ENCODE measurements at regions not wholly inside any gene's neighbourhood (a gene's known extent, or its start where the extent isn't known, plus 50 kb on each side); places are given as distances from the start of the nearest gene placed in this dataset.

DNA sequence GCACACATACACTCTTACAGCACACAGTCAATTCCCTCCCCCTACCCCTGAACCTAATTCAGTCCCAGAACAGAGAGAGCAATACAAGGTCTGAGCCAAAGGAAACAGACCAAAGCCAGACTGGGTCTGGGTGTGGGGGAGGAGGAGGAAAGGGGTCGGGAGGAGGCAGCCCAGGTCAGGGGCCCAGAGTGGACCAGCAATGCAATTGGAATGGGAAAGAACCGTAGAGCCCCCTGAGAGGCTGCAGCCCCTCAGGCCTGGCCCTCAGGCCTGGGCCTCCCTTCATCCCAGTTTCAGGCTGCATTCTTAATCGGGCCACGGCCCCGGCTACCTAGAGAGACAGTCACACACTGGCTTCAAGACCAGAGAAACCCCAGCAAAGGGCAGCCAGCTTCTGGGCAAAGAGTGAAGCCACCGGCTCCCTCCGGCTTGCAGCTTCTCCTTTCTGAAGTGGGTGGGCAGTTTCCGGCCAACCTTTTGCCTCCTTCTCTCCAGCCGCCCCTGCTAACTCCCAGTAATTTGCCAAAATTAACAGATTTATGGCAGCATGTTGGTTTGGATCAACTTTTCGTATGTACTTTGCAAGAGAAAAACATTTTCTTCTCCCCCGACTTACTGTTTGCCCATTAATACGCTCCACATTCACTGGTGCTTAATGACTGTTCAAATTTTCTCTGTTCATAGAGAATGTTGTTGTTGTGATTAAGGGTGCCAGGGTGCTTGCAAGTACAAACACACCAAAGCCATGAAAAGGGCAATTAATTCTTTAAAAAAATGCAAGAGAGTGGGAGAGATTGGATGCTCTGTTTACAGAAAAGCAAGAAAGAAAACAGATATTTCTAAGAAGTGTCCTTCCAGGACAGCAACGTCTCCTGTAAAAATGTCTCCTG, 488.3 kb downstream of the MN1 start:
- H3K27ac ChIP-seq: no peak overlapping the region
- H3K79me2 ChIP-seq: no peaks in the 10 kb centered on the region
- no peak overlapping the region for H3K9ac ChIP-seq
- H3K4me3 ChIP-seq (ENCODE audit: low read depth, low read length): no peak overlapping the region
- no peaks in the 10 kb centered on the region for H3K9me3 ChIP-seq (ENCODE audit: control insufficient read depth, low read length)
- H2AFZ ChIP-seq: no peak overlapping the region
- TF ChIP-seq, protein P1, sequence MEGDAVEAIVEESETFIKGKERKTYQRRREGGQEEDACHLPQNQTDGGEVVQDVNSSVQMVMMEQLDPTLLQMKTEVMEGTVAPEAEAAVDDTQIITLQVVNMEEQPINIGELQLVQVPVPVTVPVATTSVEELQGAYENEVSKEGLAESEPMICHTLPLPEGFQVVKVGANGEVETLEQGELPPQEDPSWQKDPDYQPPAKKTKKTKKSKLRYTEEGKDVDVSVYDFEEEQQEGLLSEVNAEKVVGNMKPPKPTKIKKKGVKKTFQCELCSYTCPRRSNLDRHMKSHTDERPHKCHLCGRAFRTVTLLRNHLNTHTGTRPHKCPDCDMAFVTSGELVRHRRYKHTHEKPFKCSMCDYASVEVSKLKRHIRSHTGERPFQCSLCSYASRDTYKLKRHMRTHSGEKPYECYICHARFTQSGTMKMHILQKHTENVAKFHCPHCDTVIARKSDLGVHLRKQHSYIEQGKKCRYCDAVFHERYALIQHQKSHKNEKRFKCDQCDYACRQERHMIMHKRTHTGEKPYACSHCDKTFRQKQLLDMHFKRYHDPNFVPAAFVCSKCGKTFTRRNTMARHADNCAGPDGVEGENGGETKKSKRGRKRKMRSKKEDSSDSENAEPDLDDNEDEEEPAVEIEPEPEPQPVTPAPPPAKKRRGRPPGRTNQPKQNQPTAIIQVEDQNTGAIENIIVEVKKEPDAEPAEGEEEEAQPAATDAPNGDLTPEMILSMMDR (IDR thresholded peaks at IDR 0.05): no peak
- H3K27me3 ChIP-seq (ENCODE audit: control insufficient read depth, insufficient read depth, low read length): no peaks in the 10 kb centered on the region
- no peaks in the 10 kb centered on the region for H3K36me3 ChIP-seq (ENCODE audit: control insufficient read depth, insufficient read depth, low read length)
- H3K4me1 ChIP-seq: no peaks in the 10 kb centered on the region
- H3K4me2 ChIP-seq (ENCODE audit: low read length): no peak overlapping the region

GRCh38 chr22:27314276-27314807, 487.2 kb downstream of the MN1 start:
- Histone ChIP-seq H3K9me3 (ENCODE audit: control insufficient read depth, low read length) (no peaks in the 10 kb centered on the region), H2AFZ (no peak overlapping the region), H3K4me1 (no peaks in the 10 kb centered on the region), H3K79me2 (no peaks in the 10 kb centered on the region), H3K4me3 (ENCODE audit: low read depth, low read length) (no peak overlapping the region), H3K36me3 (ENCODE audit: control insufficient read depth, insufficient read depth, low read length) (no peaks in the 10 kb centered on the region), H3K9ac (no peak overlapping the region), H3K27ac (no peak overlapping the region), H3K4me2 (ENCODE audit: low read length) (no peak overlapping the region), H3K27me3 (ENCODE audit: control insufficient read depth, insufficient read depth, low read length) (no peaks in the 10 kb centered on the region)
- TF ChIP-seq, protein P1 (IDR thresholded peaks at IDR 0.05): no peak

DNA sequence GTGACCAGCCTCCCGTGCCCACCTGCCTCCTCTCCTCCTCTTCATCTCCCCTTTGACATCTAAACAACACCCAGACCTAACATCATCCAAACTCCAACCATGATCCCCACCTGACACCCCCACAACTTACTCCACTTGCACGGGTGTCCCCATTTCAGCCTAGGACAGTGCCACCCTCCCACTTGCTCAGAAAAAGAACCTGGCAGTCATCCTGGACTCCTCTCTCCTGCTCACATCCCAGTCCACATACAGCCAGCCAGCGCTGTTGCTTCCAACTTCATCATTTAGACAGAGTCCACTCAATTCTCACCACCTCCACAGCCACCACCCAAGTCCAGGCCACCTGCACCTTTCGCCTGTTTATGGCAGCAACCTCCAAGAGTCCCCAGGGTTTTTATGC, 485.7 kb downstream of the MN1 start:
- no peak overlapping the region for H3K27ac ChIP-seq
- TF ChIP-seq, protein P1 (IDR thresholded peaks at IDR 0.05): no peak

DNA sequence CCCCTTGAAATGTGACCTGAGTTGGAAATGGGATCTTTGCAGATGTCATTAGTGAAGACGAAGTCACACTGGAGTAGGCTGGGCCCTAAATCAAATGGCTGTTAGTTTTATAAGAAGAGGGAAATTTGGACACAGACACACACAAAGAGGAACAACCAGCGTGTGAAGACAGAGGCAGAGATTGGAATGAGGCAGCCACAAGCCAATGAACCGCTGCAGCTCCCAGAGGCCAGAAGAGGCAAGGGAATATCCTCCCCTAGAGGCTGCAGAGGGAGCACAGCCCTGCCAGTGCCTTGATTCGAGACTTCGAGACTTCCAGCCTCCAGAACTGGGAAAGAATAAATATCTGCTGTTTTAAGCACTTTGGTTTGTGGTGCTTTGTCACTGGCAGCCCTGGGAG, 484.5 kb downstream of the MN1 start:
- Histone ChIP-seq H3K4me2 (ENCODE audit: low read length) (no peak overlapping the region), H3K27me3 (ENCODE audit: control insufficient read depth, insufficient read depth, low read length) (no peaks in the 10 kb centered on the region), H3K36me3 (ENCODE audit: control insufficient read depth, insufficient read depth, low read length) (no peaks in the 10 kb centered on the region), H3K79me2 (no peaks in the 10 kb centered on the region), H3K9ac (no peak overlapping the region), H3K4me3 (ENCODE audit: low read depth, low read length) (no peak overlapping the region), H3K4me1 (no peaks in the 10 kb centered on the region), H2AFZ (no peak overlapping the region), H3K27ac (no peak overlapping the region), H3K9me3 (ENCODE audit: control insufficient read depth, low read length) (no peaks in the 10 kb centered on the region)
- TF ChIP-seq, protein P1 (IDR thresholded peaks at IDR 0.05): no peak

More for the DNA sequence above, 485.7 kb downstream of the MN1 start:
- no peaks in the 10 kb centered on the region for H3K79me2 ChIP-seq
- H2AFZ ChIP-seq: no peak overlapping the region
- no peak overlapping the region for H3K4me2 ChIP-seq (ENCODE audit: low read length)
- no peaks in the 10 kb centered on the region for H3K9me3 ChIP-seq (ENCODE audit: control insufficient read depth, low read length)
- H3K9ac ChIP-seq: no peak overlapping the region
- H3K4me3 ChIP-seq (ENCODE audit: low read depth, low read length): no peak overlapping the region
- H3K27me3 ChIP-seq (ENCODE audit: control insufficient read depth, insufficient read depth, low read length): no peaks in the 10 kb centered on the region
- no peaks in the 10 kb centered on the region for H3K36me3 ChIP-seq (ENCODE audit: control insufficient read depth, insufficient read depth, low read length)
- no peaks in the 10 kb centered on the region for H3K4me1 ChIP-seq
